A549 (cell line): ENCODE measurements at regions not wholly inside any gene's neighbourhood (a gene's known extent, or its start where the extent isn't known, plus 50 kb on each side); places are given as distances from the start of the nearest gene placed in this dataset.

Experiments used
- POLR2A ChIP-seq: IDR thresholded peaks from 2 replicates; pipeline ENCODE4 v1.6.1; 2012; ENCODE audit warnings: mild to moderate bottlenecking, low read length
- TF ChIP-seq, protein P1 (sequence below): fragments of 450-650 bp; IDR thresholded peaks from 2 replicates; pipeline ENCODE4 v1.6.1; 2014; ENCODE audit warnings: antibody characterized with exemption
- TF ChIP-seq, protein P2 (sequence below): fragments of >200 bp; sonication (Bioruptor Twin); formaldehyde crosslinking; IDR thresholded peaks from 3 replicates; pipeline ENCODE4 v1.5.1; 2016

DNA sequence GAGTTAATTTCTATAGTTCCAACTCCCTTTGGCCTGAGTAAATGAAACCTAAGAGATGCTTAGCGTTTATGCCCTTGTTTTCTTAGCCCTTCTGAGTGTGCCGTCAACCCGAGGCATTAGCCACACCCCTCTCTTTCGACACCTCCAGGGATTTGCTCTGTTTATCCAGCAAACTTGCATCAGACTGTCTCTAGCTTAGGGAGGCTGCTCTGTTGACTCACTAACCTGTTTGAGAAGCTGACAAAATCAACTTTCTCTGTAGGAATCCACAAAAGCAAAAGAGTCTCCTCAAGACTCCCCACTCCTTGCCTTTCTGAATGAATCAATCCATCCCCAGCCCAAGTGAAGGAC, 317.6 kb downstream of the TNS1 start:
- TF ChIP-seq, protein P1, sequence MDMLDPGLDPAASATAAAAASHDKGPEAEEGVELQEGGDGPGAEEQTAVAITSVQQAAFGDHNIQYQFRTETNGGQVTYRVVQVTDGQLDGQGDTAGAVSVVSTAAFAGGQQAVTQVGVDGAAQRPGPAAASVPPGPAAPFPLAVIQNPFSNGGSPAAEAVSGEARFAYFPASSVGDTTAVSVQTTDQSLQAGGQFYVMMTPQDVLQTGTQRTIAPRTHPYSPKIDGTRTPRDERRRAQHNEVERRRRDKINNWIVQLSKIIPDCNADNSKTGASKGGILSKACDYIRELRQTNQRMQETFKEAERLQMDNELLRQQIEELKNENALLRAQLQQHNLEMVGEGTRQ, result no peak
- TF ChIP-seq, protein P2, sequence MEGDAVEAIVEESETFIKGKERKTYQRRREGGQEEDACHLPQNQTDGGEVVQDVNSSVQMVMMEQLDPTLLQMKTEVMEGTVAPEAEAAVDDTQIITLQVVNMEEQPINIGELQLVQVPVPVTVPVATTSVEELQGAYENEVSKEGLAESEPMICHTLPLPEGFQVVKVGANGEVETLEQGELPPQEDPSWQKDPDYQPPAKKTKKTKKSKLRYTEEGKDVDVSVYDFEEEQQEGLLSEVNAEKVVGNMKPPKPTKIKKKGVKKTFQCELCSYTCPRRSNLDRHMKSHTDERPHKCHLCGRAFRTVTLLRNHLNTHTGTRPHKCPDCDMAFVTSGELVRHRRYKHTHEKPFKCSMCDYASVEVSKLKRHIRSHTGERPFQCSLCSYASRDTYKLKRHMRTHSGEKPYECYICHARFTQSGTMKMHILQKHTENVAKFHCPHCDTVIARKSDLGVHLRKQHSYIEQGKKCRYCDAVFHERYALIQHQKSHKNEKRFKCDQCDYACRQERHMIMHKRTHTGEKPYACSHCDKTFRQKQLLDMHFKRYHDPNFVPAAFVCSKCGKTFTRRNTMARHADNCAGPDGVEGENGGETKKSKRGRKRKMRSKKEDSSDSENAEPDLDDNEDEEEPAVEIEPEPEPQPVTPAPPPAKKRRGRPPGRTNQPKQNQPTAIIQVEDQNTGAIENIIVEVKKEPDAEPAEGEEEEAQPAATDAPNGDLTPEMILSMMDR, result no peak
- TF ChIP-seq POLR2A, result no peak
